ENCODE measurements at regions not wholly inside any gene's neighbourhood (a gene's known extent, or its start where the extent isn't known, plus 50 kb on each side); places are given as distances from the start of the nearest gene placed in this dataset.

GRCh38 chr9:84393266-84393950, 52.9 kb upstream of the SLC28A3 start:
- no peak overlapping the region for H3K4me3 ChIP-seq (ENCODE audit: low read depth, low read length)
- TF ChIP-seq CTCF (IDR thresholded peaks at IDR 0.05; ENCODE audit: control insufficient read depth, extremely low read depth, insufficient read depth): no peak
- DNase-seq (ENCODE audit: low read depth): no peak

- DNase-seq (ENCODE audit: low read depth): no peak
- no peak overlapping the region for H3K4me3 ChIP-seq (ENCODE audit: low read depth, low read length)
- TF ChIP-seq CTCF (IDR thresholded peaks at IDR 0.05; ENCODE audit: control insufficient read depth, extremely low read depth, insufficient read depth): no peak
Measured at GRCh38 chr9:84394036-84394435, 53.5 kb upstream of the SLC28A3 start.

- DNase-seq (ENCODE audit: low read depth): peak; percentile 54
- peak; percentile 90 for TF ChIP-seq CTCF (IDR thresholded peaks at IDR 0.05; ENCODE audit: control insufficient read depth, extremely low read depth, insufficient read depth)
- no peak overlapping the region for H3K4me3 ChIP-seq (ENCODE audit: low read depth, low read length)
Measured at GRCh38 chr9:84397151-84397728, 56.7 kb upstream of the SLC28A3 start.

- no peak overlapping the region for H3K4me3 ChIP-seq (ENCODE audit: low read depth, low read length)
- no peak for TF ChIP-seq CTCF (IDR thresholded peaks at IDR 0.05; ENCODE audit: control insufficient read depth, extremely low read depth, insufficient read depth)
- DNase-seq (ENCODE audit: low read depth): no peak
Measured at GRCh38 chr9:84397822-84398221, 57.3 kb upstream of the SLC28A3 start.

GRCh38 chr9:84402517-84402916, 62.0 kb upstream of the SLC28A3 start:
- no peak for TF ChIP-seq CTCF (IDR thresholded peaks at IDR 0.05; ENCODE audit: control insufficient read depth, extremely low read depth, insufficient read depth)
- DNase-seq (ENCODE audit: low read depth): no peak

GRCh38 chr9:84403288-84403687, 62.7 kb upstream of the SLC28A3 start:
- no peak for DNase-seq (ENCODE audit: low read depth)
- no peak for TF ChIP-seq CTCF (IDR thresholded peaks at IDR 0.05; ENCODE audit: control insufficient read depth, extremely low read depth, insufficient read depth)
- no peak overlapping the region for H3K4me3 ChIP-seq (ENCODE audit: low read depth, low read length)

More at GRCh38 chr9:84402517-84402916, 62.0 kb upstream of the SLC28A3 start:
- H3K4me3 ChIP-seq (ENCODE audit: low read depth, low read length): no peak overlapping the region
